HG03064 (cell line): ENCODE measurements at regions not wholly inside any gene's neighbourhood (a gene's known extent, or its start where the extent isn't known, plus 50 kb on each side); places are given as distances from the start of the nearest gene placed in this dataset.

Experiments
- ATAC-seq: cut with Tn5 transposase; IDR thresholded peaks from one replicate; pipeline ENCODE4 v1.9.1; 2021; ENCODE audit warnings: low read depth; ENCODE audit not compliant: unreplicated experiment

DNA sequence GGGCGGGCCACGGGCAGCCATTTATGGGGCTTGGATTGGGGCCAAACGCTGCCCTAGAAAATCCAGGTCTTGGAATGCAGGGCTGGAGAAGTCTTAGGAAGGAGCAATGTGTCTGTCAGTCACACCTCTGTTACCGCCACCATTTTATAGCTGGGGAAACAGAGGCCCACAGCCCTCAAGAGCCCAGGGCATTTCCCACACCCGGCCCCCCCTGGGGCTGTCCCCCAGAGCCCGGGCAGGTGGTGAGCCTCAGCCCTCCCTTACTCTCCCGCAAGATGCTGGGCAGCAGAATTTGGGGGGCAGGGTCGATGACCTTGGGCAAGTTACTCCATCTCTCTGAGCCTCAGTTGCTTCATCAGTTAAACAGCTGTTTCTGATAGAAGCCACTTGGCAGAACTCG, 508.2 kb downstream of the SHQ1 start:
- ATAC-seq = no peak

DNA sequence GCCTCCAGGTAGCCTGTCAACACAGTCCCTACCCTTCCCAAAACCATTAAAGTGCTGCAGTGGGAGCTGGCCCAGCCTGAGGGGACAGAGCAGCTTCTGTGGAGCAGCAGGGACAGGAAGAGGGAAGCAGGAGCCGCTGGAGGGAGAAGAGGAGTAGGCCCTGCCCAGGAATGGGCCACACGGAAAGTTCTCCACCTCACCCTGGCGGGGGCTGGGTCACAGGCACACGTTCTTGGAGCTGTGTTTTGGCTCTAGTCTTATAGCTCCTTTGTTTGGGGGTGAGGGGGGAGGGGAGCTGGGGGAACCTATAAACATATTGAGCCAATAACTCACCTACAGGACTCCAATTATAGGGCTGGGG, 508.6 kb downstream of the SHQ1 start:
- ATAC-seq = no peak

DNA sequence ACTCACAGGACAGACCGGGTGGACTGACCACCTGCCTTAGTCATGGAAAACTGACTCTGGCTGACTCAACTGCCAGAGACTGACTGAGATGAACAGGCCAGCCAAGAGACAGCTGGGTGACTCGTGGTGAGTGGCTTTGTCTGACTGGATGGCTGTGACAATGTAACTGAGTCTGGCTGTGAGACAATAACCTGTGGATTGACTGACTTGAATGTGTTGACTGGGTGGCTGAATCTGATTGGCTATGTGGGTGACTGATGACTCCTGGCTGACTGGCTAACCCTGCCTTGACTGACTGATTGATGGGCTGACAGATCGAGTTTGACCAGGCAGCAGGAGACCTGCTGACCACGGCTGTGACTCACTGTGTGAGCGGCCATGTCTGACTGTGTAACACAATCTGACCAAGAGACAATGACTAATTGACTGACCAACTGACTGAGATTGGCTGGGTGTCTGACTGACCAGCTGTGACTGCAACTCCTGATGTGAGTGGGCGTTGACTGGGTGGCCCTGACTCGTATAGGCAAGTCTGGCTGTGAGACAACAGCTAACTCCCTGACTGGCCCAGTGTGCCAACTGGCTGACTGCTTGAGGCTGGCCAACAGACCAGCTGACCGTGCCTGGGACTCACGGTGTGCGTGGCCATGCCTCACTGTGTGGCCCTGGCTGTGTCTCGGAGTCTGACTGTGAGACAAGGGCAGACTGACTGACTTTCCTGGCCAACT, 509.1 kb downstream of the SHQ1 start:
- no peak for ATAC-seq

DNA sequence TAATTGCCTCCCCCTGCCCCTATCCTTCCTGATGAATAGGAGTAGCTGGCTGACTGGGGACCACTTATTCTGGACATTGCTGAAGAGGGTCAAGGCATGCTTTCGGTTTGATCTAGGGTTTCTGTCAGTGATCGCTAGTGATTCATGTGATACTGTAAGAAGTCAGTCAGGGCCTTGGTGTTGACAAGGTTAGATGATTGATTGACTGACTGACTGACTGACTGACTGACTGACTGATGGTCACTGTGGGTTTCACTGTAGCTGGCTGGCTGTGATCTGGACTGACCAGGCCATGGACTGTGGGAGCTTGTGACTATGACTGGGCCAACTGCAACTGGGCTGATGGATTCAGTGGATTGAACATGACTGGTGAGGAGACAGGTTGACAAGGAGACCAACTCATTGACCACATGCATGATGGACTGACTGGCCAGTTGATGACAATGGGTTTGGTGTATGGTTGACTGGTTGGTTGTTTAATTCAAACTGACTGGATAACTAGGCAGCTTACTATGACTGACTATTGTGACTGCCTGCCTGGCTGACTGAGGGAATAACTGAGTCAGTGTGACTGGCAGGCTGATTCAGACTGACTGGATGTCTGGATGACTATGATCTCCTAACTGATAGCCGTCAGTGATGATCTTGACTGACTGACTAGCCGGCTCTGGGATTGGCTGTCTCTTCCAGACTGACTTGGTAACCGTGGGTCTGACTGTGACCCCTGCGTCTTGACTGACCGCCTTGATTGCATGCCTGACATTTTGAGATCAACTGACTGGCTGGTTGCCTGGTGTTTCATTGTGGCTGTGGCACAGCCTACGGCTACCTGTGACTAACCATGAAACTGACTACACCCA, 509.9 kb downstream of the SHQ1 start:
- no peak for ATAC-seq

DNA sequence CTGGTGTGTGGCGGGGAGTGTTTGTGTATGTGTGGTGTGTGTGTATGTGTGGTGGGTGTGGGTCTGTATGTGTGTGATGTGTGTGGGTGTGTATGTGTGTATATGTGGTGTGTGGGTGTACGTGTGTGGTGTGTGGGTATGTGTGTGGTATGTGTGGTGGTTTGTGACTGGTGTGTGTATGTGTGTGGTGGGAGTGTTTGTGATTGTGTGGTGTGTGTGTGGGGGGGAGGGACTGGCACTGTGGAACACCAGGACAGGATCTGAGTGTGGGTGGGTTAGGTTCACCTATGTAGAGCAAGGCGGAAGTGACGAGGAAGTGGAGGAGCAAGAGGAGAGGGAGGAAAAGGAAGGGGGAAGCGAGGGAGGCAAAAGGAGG, 510.8 kb downstream of the SHQ1 start:
- no peak for ATAC-seq

DNA sequence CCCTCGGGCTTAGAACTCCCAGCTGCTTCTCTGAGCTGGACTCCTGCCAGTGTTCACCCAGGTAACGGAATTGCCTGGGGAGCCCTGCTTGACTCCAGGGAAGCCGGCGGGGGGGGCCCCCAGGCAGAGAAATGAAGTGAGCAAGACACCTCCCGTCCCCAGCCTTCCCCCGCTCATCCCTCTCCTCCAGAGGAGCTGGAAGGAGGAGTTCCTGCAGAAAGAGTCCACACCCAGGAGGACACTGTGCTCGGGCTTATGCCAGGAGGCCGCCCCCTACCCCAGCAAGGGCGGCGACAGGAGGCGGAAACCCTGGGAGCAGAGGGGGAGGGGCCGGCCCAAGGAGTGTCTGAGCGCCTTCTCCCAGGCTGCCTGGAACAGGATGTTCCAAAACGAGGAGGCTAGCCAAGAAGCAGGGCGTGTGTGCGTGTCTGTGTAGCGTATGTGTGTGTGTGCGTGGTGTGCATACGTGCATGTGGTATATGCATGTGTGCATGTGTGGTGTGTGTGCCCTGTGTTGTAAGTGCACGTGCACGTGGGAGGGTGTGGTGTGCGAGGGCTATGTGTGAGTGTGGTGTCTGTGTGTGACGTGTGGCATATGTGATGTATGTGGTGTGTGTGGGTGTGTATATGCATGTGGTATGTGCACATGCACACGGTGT, 511.3 kb downstream of the SHQ1 start:
- no peak for ATAC-seq

DNA sequence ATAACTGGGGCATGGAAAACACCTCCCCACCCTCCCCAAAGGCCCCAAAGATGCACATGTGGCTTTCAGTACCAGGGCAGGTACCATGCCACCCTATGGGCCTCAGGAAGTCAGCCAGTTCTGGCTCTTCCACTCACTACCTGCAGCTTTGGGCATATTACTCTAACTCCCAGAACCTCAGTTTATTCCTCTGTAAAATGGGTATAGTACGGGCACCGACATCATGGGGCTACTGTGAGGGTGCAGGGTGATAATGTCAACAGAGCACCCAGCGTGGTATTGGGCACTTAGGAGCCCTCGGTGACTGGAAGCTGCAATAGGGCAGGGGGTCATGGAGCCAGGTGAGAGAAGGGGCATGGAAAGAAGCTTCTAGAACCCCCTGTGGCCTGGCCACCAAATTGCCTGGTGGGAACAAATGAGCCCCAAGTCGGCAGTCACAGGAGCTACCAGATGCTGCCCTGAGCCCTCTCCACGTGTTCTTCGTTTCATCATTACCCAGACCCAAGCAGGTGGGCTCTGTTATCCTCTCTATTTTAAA, 512.1 kb downstream of the SHQ1 start:
- ATAC-seq = no peak

DNA sequence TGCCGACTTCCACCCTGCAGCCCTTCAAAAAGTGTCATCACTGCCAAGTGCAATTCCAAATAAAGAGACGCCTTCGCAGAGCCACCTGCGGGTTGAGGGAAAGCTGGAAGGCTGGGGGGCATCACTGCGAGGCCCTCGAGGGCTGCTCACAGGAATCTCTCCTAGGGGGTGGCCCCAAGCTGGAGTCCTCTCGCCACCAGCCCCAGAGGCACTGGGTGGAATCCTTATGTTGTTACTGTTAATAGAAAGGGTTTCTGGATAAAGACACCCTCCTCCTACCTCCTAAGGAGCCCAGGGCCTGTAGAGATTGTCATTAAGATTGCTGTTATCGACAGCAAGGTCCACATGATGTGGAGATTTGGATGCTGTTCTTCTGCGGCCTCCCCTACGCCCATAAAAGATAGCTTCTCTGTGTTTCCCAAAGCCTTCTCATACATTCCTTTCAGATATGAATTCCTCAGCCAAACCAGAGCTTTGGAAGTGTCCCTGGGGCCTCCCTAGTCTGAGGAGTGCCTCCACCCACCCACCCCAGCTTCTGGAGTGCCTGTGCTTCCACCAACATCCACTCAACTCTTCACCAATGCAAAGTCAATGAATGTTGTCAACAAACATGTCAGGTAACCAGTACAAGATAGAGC, 512.7 kb downstream of the SHQ1 start:
- no peak for ATAC-seq

DNA sequence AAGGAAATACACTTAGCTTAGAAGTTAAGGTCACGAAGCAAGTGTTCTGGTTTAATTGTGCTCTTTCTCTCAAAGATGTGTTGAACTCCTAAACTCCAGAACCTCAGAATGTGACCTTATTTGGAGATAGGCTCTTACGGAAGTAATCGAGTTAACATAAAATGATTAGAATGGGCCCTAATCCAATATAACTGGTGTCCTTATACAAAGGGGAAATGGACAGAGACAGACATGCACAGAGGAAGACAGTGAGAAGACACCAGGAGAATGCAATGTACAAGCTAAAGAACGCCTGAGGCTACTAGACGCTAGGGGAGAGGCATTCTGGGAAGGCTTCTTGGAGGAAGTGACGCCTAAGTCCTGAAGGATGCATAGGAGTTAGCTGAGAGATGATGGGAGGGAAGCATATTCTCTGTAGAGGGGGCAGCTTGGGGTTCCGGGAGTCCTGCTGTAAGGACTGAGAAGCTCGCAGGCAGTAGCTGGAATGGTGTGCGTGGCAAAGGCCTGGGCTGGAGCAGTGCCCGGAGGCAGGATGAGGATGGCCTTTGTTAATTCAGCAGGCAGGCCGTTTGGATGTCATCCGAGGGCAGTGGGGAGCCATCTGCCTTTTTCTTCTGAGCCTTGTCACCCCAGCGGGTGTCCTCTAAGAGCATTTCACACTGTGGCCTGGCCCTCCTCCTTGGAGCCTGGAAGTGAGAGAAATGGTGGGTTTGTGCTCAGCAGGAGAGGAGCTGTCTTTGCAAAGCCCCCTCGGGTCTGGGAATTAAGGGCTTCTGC, 513.4 kb downstream of the SHQ1 start:
- ATAC-seq = no peak

DNA sequence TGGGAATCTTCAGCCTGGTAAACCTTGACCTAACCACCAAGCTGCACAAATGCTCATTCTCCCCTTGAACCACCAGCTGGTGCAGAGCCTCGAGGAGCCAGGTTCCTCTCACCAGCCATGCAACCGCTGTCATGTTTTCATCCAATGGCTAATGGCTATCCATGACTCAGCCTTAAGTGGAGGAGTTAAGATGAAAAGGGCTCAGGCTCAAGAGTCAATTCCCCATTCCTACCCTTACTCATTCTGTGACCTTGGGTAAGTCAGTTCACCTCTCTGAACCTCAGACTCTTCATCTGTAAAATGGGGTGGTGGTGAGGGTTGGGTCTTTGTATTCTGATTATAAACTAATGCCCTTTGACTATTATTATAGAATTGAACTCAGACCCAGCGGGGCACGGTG, 515.6 kb downstream of the SHQ1 start:
- no peak for ATAC-seq

DNA sequence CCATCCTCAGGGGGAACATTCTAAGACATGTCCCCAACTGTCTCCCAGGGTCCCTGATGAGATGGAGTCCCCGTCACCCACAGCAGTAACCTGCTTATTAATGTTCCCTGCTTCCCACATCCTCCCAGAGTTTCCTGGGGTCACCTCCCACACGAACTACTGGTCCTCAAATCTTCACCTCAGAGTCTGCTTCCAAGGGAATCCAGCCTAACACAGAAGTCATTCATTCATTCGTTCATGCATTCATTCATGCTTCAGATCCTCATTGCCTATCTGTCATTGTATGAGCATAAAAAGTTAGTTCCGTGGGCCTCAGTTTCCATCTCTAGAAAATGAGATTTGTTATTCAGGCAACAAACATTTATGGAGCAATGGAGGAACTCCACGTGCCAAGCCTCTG, 516.2 kb downstream of the SHQ1 start:
- ATAC-seq = no peak

DNA sequence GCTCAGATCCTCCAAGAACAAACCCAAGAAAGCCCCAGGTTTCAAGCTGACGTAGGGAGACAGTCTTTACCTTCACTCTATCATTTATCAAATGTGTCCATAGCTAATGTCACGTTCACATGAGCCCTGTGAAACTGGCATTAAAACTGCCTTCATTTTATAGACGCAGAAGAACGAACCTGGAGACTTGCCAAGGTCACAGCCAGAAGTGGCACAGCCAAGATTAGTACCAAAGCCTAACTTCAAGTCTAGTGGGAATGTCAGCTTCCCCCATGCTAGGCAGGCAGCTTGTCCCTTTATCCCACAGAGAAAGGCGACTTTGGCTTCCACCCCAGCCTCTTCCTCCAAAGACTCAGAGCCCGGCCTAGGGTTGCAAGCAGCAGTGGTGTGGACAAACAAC, 517.2 kb downstream of the SHQ1 start:
- no peak for ATAC-seq

DNA sequence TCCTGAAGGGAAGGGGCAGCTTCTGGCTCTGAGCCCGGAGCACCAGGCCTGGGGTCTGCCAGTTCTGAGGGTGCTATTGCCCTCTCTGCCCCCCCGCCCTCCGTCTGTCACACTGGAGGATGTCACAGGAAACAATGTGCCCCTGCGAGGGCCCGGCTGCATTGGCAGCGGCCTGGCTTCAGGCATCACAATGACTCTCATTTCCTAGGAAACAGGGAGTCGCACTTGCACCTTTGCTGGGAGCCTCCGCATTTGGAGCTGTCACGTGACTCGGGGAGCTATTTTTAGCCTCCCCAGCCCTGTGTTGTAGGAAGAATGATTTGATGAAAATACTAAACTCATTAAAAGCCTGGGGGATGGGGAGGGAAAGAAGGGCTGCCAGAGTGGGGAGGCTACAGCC, 518.9 kb downstream of the SHQ1 start:
- ATAC-seq = no peak

DNA sequence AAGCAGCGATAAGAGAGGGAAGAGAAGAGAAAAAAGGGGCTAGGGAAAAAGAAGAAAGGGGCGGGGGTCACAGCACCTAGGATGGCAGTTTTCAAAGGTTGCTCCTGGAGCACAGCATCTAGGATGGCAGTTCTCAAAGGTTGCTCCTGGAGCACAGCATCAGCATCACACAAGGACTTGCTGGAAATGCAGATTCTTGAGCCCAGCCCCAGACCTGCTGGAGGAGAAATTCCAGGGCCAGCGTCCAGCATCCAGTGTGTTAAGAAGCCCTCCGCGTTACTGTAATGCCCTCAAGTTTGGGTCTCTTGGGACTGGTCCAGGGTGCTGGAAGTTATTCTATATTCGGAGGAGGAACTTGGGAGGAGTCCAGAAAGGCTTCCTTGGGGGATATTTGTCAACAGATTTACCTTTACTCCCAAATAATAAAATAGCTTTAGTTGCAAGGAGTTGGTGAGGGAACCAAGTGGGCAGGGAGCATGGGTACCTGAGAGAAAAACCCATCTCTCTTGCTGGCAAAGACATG, 519.4 kb downstream of the SHQ1 start:
- no peak for ATAC-seq

DNA sequence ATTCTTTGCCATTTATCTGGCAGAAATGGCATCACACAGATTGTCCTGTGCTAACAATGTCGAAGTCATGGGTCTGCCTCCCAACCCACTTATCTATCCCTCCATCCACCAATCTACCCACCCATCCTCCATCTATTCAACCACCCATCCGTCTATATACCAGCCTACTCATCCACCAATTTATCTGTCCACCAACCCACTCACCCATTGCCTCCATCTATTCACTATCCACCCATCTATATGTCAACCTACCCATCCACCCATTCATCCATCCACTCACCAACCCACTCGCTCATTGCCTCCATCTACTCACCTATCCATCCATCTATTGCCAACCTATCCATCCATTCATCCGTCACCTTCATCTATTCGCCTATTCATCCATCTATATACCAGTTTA, 521.2 kb downstream of the SHQ1 start:
- no peak for ATAC-seq

DNA sequence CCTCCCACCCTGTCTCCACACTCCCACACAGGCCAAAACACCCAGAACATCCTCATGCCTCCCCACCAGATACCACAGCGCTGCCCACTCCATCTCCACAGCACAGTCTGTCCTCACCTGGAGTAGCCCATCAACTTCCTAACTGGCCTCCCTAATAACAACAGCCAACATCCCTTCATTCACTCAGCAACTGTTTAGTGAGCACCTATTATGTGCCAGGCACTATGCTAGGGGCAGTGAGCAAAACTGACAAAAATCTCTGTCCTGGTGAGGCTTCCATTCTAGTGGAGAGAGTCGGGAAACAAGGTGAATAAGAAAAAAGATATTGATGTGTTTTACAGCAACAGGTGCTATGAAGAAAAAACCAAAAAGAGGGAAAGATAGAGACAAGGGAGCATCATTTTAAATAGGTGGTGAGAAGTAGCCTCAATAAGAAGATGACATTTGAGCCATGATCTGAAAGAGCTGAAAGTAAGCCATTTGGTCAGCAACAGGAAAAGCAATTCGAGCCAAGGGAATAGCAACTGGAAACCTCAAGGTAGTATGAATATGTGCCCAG, 523.9 kb downstream of the SHQ1 start:
- no peak for ATAC-seq

DNA sequence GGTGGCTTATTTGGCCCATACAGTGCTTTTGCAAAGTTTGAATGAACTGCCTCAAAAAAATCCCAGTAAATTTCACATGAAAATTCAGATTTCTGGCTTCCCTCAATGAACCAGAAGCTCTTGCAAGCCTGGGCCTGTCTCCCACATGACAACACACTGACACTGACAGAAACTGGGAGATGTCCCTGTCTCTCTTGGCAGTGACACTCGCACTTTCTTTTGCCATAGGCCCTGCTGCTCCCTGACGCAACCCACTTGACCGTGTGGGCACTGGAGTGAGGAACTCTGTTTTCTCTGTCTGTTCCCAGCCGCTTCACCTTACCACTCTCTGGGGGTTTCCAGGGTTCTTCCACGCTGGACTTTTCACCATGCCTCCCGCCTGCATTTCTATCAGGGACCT, 524.5 kb downstream of the SHQ1 start:
- ATAC-seq = no peak

DNA sequence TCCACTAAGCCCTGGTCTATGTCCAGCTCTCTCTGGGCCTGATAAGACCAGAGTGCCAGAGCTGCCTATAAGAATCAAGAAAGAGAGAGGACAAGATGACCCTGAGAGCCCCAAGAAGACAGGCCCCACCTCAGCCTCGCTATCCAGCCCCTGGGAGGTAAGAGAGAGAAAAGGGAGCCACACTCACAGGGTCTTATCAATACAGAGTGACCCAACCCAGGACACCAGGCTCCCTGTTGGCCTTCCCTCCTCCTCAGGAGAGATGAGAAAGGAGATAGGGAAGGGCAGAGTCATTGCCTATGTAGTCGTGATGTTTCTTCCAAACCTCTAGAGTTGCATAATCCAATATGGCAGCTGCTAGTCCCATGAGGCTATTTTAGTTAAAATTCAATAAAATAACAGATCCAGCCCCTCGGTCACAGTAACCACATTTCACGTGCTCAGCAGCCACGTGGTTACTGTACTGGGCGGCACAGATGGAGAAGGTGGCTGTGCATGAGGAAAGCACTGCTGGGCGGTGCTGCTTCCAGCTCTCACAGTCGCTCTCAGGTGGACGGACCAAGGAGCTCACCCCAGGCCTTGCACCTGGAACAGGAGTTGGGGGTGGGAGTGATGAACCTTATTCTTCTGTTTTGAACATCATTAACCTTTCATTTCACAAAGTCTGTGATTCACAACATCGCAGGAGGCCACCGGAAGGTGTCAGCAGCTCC, 525.8 kb downstream of the SHQ1 start:
- no peak for ATAC-seq

DNA sequence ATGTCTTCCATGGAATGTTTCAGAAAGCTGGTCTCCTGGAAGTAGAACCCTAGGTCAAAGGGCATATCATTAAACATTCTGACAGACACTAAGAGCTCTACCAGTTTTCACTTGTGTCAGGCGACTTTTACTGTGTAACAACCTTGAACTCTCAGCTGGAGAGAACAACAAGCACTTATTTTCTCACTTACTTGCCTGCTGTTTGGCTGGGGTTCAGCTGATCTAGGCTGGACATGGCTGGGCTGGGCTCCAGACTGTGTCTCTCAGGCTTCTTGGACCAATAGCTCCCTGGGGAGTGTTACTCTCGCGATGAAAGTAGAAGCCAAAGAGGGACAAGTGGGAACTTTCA, 527.3 kb downstream of the SHQ1 start:
- ATAC-seq = no peak
